ENCODE measurements at regions not wholly inside any gene's neighbourhood (a gene's known extent, or its start where the extent isn't known, plus 50 kb on each side); places are given as distances from the start of the nearest gene placed in this dataset.
"Not testable (repeated sequence)": the region's sequence is repeated elsewhere in the genome, so short reads cannot be mapped to it uniquely, and the experiment has no call there.

DNA sequence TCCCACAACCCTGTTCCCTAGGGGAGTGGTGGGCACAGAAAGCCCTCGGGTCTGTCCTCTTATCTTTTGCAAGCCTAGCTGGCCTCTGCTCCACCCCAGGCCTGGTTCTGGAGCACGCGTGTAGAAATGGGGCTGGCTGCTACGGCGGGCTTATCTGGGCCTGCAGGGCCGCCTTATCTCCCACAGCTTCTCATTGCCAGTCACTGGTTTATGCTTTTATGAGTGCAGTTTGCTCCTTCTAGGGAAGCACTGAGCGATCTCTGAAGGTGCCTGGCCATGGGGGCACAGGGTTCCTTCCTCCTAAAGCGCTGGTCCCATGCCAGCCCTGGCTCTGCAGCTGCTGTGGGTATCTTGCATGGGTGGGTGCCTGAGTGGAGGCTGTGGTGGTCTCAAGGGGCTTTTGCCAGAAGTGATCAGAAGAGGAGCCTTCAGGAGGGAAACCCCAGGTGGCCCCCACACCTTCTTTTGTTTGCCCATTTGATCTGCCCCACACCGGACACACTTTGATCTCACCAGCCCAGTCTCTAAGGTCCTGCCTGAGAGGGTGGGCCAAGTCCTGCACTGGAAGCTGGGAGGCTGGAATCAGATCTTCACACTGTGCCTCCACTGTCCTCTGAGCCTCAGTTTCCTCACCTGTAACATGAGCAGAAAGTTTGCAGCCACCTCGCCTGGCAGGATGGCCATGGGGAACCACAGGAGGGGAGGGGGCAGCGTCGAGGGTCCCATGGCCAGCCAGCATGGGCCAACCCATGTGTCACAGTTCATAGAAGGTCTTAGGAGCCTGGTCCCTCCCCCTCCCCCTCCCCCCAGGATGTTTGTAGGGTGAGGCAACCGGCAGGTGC is 86.6 kb upstream of the FGF3 start:
- DNase-seq: no peak

DNA sequence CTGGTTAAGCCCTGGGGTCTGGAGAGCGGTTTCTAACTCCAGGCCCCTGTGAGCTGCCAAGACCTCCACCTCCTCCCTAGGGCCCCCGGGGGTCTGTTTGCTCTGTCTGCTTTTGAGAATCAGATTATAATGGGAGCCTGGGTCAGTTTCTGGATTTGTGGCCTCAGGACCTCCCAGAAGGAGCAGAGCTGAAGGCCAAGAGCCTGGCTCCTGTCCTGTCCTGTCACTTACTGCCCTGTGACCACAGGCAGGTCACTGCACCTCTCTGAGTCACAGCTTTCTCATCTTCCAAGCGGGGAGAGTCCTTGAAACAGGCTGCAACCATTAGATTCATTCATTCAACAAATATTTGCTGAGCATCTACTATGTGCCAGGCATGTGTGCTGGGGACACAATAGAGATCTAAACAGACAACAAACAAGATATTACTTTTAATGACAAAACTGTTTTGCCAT is 87.3 kb upstream of the FGF3 start:
- DNase-seq: no peak

- DNase-seq: no peak
Measured at GRCh38 chr11:69907611-69908010, 88.4 kb upstream of the FGF3 start.

DNA sequence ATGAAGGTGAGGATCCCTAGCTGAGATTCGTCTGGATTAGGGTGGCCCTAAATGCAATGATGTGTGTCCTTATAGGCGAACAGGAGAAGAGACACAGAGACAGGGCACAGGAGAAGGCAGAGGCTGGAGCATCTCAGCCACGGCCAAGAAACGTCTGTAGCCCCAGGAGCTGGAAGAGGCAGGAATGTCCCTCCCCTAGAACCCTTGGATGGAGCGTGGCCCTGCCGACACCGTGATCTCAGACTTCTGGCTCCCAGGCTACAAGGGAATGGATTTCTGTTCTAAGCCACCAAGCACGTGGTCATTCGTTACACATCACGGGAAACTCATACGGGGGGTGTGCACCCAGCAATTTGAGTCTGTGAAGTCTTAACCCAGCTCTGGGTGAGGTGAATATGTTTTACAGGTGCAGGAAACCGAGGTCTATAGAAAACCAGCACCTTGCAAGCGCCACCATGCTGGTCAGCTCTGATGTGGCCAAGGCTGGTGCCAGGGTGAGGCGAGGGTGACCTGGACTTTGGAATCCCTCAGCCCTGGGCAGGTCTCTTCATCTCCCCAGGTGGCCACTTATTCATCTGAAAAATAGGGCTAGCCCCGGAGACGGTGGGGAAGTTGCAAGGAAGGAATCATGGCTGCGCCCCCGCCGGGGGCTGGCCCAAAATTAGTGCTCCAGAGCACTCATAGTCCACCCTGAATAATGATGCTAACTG is 89.5 kb upstream of the FGF3 start:
- no peak for DNase-seq

- no peak for DNase-seq
Measured at GRCh38 chr11:69909561-69910518, 90.6 kb upstream of the FGF3 start.

DNA sequence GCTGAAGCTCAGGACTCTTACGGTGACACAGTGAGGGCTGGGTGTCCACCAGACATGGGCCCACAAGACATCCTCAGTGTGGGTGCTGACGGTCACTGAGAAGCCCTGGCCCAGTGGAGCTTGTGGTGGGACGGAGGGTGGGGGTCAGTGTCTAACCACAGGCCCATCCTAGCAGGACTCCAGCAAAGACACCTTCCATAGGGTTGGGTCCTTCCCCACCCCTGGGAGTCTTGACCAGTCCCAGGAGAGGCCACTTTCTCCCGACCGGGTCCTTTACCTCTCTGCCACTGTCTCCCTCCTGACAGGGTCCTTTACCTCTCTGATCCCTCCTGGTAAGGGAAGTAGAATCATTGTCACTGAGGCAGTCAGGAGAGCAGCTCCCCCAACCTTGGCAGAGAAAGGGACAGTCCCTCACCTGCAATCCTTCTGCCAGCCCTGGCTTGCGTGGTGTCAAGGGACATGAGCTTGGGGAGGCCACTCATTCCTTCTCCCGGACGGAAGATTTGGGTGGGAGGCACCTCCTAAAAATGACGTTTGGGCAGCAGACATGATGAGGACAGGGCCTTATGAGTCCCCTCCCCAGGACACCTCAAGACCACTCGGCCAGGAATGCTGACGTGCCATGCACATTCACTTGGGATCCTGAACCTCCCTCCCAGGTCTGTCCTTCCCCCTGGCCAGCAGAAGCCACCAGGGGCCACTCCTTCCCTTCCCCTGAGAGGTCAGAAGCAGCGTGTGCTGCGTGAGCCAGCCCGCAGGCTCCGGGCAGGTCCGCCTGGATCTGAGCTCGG is 91.5 kb upstream of the FGF3 start:
- DNase-seq: no peak

DNA sequence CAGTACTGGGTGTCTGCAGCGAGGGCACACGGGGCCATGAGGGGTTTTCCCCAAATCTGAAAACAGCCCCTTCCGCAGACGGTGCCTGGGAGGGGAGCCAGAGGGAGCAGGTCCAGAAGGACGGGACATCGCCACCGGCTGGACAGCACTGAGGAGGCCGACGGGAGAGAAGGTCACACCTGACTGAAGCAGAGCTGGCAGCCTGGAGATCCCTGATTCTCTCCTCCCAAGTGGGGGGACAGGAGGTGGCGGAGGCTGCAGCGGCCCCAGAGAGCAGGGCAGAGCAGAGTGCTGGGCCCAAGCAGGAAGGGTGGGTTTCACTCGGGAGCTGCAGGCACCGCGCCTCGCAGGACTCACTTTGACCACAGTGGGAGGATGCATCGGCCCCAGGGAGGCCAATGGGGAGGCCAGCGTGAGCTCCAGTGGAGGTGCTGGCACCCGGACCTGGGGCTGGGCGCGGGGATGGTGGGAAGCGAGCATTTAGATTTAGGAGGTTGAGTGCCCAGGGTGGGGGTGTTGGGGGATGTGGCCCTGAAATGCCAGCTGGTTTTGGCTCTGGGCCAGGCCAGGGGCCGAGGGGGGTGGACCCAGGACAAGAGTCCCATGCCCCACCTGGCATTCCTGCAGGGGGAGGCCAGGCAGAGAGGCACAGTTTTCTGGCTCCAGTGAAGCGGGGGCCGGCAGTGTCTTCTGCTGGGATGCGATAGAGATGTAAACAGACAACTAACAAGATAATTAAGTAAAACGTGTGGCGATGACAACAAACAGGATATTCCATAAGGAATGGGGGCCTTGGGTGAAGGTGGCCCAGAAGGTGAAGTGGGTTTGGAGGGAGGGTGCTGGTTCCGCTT is 92.3 kb upstream of the FGF3 start:
- no peak for DNase-seq

GRCh38 chr11:69912161-69912910 is 93.1 kb upstream of the FGF3 start:
- DNase-seq: no peak

DNA sequence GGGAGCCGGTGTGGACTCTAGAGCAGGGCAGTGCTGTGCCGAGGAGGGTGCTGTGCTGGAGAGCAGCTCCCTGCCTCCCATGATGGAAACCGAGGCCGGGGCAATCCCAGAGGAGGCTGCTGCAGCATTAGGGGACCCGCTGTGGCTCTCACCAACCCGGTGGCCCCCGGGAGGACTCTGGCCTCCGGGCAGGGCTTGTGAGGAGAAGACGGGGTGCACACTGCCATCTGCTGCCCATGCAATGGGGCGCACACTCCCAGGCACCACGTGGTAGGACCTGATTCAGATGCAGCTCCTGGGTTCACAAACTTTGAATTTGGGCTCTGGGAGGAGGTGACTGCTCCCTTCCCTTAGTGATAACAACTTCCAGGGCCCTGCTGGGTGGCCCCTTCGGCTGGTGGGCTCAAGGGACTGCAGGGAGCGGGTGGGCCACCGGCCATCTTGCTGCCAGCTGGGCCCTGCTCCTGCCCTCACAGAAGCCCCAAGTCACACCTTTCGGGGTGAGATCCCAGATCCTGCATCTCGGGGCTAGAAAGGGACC is 93.8 kb upstream of the FGF3 start:
- DNase-seq: no peak

GRCh38 chr11:69913591-69914285 is 94.5 kb upstream of the FGF3 start:
- DNase-seq: no peak

GRCh38 chr11:69914286-69915150 is 95.3 kb upstream of the FGF3 start:
- no peak for DNase-seq

- DNase-seq: no peak
Measured at GRCh38 chr11:69915151-69915500, 95.9 kb upstream of the FGF3 start.

GRCh38 chr11:69915501-69916250 is 96.5 kb upstream of the FGF3 start:
- DNase-seq: peak; percentile 41

GRCh38 chr11:69916251-69916649 is 97.0 kb upstream of the FGF3 start:
- DNase-seq: not testable (repeated sequence)

DNA sequence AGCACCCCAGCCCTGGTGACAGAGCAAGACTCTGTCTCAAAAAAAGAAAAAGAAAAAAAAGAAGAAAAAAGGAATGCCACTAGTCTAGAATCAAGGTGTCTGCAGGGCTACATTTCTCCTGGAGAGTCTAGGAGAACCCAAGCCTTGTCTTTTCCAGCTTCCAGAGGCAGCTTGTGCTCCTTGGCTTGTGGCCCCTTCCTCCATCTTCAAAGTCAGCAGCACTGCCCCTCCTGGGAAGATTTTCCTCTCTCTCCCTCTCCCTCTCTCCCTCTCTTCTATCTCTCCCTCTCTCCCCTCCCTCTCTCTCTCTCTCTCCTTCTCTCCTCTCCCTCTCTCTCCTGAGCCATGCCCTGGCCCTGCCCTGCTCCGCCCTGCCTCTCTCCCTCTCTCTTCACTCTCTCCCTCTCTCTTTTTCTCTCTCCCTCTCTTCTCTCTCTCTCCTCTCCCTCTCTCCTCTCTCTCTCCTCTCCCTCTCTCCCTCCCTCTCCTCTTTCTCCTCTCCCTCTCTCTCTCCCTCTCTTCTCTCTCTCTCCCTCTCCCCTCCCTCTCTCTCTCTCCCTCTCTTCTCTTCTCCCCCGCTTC is 97.7 kb upstream of the FGF3 start:
- DNase-seq: no peak

- no peak for DNase-seq
Measured at GRCh38 chr11:69917529-69917928, 98.3 kb upstream of the FGF3 start.

- no peak for DNase-seq
Measured at GRCh38 chr11:69918231-69918937, 99.2 kb upstream of the FGF3 start.
